ENCODE measurements at regions not wholly inside any gene's neighbourhood (a gene's known extent, or its start where the extent isn't known, plus 50 kb on each side); places are given as distances from the start of the nearest gene placed in this dataset.

DNA sequence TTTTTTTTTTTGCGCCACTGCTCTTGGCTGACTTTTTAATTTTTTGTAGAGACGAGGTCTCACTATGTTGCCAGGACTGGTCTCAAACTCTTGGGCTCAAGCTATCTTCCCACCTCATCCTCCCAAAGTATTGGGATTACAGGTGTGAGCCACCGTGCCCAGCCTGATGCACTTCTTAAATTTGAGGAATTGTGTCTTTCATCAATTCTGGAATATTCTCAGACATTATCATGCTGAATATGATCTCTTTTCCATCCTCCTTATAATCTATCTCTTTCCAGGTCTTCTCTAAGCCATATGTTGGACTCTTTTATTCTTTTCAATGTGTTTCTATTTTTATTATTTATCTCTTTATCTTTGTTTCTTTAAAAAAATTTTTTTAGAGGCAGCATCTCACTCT is 196.2 kb upstream of the IER5L start:
- Histone ChIP-seq H3K4me3 (no peak overlapping the region), H3K27ac (no peak overlapping the region)
- no peak for TF ChIP-seq CTCF (IDR thresholded peaks at IDR 0.05)
- no peak for DNase-seq (ENCODE audit: low spot score)

DNA sequence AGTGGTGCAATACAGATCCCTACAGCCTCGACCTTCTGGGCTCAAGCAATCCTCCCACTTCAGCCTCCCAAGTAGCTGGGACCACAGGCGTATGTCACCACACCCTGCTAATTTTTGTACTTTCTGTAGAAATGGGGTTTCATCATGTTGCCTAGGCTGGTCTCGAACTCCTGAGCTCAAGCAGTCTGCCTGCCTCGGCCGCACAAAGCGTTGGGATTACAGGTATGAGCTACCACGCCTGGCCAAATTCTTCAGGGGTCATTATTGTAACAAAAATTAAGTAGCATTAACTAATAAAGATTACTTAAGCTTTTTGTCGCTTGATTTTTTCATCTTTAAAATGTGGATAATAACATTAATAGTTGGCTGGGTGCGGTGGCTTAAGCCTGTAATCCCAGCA is 195.3 kb upstream of the IER5L start:
- DNase-seq (ENCODE audit: low spot score): no peak
- H3K4me3 ChIP-seq: no peak overlapping the region
- H3K27ac ChIP-seq: no peak overlapping the region
- no peak for TF ChIP-seq CTCF (IDR thresholded peaks at IDR 0.05)

- H3K4me3 ChIP-seq: no peak overlapping the region
- no peak overlapping the region for H3K27ac ChIP-seq
- TF ChIP-seq CTCF (IDR thresholded peaks at IDR 0.05): no peak
- DNase-seq (ENCODE audit: low spot score): no peak
These were observed 192.7 kb upstream of the IER5L start for GRCh38 chr9:129370770-129371169.

- Histone ChIP-seq H3K27ac (no peak overlapping the region), H3K4me3 (no peak overlapping the region)
- no peak for DNase-seq (ENCODE audit: low spot score)
- no peak for TF ChIP-seq CTCF (IDR thresholded peaks at IDR 0.05)
These were observed 190.4 kb upstream of the IER5L start for GRCh38 chr9:129368444-129368978.

- no peak for DNase-seq (ENCODE audit: low spot score)
- no peak for TF ChIP-seq CTCF (IDR thresholded peaks at IDR 0.05)
- Histone ChIP-seq H3K27ac (no peak overlapping the region), H3K4me3 (no peak overlapping the region)
These were observed 189.2 kb upstream of the IER5L start for GRCh38 chr9:129367287-129367686.

DNA sequence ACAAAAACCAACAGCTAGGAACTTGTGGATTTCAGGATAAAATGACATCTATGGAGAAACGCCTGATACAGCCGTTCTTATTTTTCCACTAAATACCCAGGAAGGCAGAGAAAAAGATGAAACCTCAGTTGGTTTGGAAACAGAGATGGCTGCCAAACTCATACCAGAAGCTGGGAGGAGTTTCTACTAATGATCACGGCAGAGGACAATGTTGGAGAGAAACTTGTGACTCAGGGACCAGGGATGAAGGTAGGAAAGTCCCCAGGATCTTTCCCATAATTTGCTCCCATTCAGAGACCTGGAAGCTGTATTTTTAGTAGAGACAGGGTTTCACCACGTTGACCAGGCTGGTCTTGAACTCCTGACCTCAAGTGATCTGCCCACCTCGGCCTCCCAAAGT is 187.1 kb upstream of the IER5L start:
- no peak for TF ChIP-seq CTCF (IDR thresholded peaks at IDR 0.05)
- Histone ChIP-seq H3K27ac (no peak overlapping the region), H3K4me3 (no peak overlapping the region)
- no peak for DNase-seq (ENCODE audit: low spot score)

GRCh38 chr9:129363216-129363873 is 185.3 kb upstream of the IER5L start:
- Histone ChIP-seq H3K4me3 (no peak overlapping the region), H3K27ac (no peak overlapping the region)
- no peak for DNase-seq (ENCODE audit: low spot score)
- no peak for TF ChIP-seq CTCF (IDR thresholded peaks at IDR 0.05)

Measured in coronary artery (tissue), 2 donors.